ENCODE measurements at regions not wholly inside any gene's neighbourhood (a gene's known extent, or its start where the extent isn't known, plus 50 kb on each side); places are given as distances from the start of the nearest gene placed in this dataset.

DNA sequence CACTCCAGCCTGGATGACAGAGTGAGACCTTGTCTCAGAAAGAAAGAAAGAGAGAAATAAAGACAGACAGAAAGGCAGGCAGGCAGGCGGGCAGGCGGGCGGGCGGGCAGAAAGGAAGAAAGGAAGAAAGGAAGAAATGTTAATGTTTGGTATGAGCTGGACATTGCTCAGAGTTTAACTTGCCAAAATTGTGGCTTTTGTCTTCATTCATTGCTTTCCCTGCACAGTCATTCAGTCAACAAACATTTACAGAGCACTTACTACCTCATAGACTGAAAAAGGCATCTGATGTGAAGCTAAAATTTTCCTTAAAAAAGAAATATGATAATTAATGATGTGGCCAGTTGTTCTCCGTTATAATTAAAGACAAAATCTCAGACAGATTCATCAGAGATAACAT lies 247.1 kb downstream of the SPTSSA start:
- DNase-seq (ENCODE audit: low read depth in 2 of 2) = no peak

DNA sequence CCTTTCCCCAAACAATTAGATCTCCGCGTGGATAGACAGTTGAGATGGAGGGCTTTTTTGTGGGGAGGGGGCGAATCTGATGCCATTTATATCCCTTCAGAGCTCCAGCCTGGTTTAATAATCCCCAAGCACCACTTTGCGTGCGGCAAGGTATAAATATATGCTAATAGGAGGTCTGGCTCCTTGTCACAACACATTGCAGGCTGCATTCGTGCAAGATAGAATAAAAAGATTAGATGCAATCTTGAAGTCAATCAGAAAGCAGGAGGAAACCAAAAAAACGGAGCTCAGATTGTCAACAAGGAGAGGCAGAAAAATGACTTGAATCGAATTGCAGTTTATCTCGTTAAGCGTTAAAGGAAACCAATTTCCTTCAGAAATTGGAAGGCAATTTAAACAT lies 248.7 kb downstream of the SPTSSA start:
- no peak for DNase-seq (ENCODE audit: low read depth in 2 of 2)

DNA sequence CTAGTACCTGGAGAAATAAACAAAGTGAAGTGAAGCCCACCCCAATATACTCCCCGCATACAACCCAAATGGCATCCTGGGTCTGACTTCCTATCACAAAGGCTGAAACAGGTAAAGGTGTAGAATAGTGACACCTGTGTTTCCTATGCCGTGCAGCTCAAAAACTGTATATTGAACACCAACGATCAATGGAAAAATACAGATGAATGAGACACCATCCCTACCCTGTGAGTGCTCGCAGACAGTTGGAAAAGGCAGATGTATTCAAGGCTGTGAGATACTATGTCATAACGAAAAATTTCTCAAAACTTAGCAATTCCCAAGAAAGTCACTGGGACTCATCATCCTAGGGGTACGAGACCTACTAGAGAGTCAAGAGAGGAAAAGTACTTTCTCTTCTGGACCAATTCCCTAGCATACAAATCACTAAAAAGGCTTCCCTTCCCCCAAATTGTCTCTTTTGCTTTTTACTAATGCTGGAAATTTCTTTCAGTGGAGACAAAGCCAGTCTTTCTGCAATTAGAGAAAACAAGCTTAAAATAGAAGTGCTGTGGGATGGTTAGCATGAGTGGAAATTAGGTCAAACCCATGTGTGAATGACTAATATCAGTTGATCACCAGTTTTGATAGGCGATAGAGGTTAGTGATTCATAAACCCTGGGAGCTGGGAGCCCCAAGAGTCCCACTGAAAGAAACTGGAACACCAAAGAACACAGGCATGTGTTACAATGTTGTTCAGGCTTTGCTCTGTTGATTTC lies 249.7 kb downstream of the SPTSSA start:
- no peak for DNase-seq (ENCODE audit: low read depth in 2 of 2)

DNA sequence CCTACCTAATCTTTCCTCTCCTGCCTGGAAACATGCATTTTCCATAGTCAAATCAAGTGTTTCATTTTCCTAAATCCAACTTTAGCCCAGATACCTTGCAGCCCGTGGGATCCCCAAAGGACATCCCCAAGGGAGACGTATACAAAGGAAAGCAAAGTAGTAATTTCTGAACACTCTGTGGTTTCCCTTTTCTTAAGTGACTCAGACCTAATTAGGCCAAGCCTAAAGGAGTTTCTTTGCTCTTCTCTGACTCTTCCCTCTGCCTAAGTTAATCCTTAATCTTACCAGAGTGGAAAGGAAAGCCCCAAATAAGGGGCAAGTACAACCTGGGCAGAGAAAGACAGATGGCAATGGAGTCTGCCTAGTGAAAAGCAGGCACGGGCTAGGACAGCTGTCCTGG lies 250.3 kb downstream of the SPTSSA start:
- no peak for DNase-seq (ENCODE audit: low read depth in 2 of 2)

DNA sequence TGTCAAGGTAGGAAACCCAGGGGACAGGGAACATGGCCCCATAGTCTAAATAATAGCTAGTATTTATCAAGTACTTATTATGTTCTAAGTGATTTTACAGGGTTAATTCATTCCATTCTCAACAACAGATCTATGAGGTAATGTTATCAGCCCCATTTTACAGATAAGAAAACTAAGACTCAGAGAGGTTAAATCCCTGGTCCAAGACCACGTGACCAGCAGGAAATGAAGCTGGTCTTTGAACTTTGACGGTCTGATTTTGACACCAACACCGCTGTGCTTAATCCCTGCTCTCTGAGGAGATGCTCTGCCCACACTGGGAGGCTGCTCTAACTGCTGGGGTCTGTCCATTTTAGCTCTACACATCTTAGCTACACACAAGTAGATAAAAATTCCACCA lies 253.5 kb downstream of the SPTSSA start:
- no peak for DNase-seq (ENCODE audit: low read depth in 2 of 2)

DNA sequence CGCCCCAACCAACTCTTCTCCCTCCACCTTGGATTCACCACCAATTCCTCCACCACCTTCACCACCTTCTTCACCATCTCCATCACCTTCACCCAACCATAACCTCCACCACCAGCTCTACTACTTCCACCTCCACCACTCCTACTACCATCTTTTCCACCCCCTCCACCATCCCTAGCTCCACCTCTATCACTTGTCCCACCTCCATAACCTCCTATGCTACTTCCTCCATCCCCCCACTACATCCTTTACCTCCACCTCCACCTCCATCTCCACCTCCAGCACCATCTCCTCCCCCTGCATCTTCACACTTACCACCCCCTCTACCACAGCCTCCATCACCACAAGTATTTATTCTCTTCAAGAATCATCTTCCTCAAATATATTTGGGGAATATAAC lies 254.9 kb upstream of the EGLN3 start:
- DNase-seq (ENCODE audit: low read depth in 2 of 2) = no peak

DNA sequence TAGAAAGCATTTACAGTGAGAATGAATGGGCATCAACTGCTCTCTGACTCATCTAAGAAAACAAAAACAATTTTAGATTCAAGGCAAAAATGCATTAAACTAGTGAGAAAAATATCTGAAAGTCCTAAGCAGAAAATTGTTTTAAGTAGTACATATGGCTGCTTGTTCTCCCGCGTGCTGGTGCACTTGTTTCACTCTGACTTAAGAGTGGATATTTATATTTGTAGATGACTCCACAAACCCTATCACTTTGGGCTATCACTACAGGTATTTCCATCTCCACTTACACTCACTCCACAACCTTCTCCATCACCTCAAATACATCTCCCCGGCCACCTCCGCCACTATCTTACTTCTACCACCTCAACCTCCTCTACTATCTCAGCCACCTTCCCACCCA lies 253.9 kb upstream of the EGLN3 start:
- DNase-seq (ENCODE audit: low read depth in 2 of 2) = no peak

DNA sequence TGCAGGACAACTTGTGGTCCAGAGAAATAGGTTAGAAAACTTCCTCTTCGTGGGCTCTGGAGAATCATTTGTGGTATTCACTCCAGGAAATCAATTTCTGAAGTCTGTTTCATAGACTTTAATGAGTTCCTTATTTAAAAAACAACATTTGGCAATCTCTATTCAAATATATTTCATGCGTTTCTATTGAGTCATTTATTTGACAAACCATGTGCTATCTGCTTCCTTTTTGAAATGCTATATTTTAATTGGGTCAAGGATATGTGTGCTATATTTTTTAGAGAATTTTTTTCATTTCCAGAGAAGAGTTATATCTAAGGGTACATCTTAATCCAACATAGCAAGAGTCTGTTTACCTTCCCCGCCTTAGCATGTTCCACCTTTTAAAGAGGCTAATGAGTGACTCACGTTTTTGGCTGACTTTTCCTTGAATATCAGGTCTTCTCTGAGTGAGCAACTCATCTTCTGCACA lies 252.4 kb upstream of the EGLN3 start:
- DNase-seq (ENCODE audit: low read depth in 2 of 2) = no peak

DNA sequence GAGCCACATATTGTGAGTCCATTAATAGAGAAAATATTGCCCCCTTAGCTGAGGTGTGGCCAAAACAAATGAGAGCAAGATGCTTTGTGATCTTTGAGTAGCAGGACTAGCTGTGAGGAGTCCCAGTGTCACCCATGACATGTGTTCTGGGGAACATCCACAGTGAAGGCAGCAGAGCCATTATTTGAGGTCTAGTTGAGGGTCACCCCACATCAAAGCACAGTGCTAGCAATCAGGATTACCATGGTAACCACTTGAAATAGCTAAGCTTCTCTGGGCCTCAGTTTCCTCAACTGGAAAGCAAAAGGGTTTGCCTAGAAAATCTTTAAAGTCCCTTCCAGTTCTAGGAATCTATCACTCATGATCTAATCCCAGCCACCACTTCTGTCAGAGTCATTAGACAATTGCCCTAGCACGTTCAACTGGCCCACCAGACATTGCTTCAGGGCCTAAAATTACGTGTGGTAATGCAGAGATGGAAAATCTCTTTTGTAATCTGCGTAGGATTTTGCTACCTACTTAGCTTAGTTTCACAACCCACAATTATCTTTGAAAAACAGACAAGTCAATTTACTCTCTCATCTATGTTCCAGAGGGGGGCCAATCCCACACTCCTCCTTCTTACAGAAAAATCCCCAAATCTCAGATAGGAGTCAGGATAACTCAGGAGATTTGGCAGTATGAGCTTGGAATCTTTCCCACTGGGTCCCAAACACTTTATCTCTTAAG lies 251.2 kb upstream of the EGLN3 start:
- no peak for DNase-seq (ENCODE audit: low read depth in 2 of 2)

DNA sequence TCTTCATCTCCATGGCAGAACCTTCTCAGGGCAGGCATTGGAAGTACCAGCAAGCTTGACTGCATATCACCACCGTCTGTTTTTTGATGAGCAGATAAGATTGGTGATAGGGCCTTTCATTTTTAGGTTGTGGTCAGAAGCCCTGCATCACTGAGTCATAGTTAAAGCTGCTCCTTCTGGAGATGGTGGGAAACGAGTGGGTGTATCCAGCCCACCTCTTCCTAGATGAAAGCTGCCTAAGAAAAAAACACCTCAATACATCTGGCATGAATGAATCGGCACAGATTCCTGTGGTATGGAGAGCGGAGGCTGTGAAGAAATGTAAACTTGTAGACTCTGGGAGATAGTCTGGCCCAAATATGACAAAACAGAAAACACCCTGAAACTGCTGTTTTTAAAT lies 248.7 kb upstream of the EGLN3 start:
- DNase-seq (ENCODE audit: low read depth in 2 of 2) = no peak

DNA sequence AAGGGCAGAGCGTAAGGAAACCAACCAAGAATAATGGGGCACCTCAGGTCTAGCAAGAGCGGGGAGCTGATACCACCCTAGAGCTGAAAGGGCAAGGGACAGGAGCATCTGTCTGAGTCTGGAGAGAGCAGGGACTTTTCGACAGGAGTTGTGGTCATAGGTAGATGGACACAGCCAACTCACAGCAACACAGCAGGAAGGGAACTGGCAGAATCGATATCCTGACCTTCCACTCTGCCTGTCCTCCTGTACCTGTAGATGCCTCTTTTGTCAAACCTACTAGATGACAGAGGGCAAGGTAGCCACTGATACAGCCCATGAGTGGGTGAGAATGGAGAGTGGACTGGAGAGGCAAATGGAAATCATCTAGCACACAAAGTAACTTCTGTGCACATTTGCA lies 247.2 kb upstream of the EGLN3 start:
- DNase-seq (ENCODE audit: low read depth in 2 of 2) = no peak

DNA sequence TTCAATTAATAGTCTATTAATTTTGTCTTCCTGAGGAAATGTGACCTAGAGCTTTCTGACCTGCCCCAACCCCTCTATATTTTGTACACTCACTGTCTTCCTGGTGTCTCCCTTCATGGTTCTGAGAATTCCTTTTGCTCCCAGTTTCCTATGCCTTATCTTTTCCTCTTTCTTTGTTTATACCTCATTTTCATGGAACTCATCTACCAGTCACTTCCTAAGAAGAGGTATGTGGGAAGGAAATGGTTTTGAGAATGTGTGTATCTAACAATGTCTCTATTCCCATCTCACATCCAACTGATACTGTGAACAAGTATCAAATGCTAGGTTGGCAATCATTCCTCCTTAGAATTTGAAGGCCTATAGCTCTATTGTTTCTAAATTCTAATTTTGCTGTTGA lies 245.1 kb upstream of the EGLN3 start:
- DNase-seq (ENCODE audit: low read depth in 2 of 2) = no peak

DNA sequence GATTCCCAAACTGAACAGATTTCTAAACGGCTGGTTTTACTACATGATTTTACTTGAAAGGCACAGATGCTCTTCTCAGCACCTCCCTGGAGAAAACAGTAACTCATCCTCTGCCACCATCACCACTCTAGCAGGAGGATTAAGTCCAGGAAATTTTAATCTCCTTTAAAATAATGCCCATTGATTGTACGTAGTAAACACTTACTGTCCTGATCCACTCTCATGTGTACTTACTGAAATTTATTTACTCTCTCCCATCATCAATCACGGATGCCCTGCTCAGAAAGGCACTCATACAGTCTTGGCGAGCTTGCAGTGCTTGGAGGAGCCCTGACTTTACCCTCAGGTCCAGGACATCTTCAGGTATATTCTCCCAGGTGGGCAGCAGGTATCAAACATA lies 239.8 kb upstream of the EGLN3 start:
- no peak for DNase-seq (ENCODE audit: low read depth in 2 of 2)

DNA sequence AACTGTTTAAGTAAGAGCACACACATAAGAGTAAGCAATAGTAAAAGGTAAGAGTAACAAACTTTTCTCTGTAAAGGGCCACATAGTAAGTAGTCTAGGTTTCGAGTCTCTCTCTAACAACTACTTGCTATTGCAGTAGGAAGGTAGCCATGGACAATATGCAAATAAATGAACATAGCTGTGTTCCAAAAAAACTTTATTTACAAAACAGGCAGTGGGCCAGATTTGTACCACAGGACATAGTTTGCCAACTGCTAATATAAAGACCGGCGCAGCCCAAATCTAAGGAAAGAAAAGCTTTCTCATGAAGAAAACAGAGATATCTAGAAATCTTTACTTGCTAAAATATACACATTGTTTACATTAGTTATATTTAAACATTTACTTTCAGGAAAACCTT lies 239.0 kb upstream of the EGLN3 start:
- no peak for DNase-seq (ENCODE audit: low read depth in 2 of 2)

DNA sequence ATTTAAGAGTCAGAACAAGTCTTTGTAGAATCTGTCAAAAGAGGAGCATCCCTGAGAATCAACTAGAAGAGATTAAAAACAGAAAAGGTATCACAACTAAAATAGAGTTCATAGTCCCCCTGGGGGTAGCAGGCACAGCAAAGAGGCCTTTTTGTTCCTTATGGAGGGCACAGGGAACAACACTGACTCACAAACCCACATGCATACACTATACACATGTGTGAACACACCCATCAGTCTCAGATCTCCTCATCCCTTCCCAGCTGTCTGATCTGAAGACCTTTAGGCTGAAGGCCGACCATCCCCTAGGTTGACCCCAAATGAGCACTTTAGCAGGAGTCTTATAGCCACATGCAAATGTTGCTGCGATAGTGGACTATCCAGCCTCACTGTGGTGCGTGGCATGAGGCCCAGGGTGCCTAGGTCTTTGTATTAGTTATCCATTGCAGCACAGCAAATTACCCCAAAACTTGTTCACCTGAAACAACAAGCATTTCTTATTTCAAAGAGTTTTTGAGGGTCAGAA lies 236.7 kb upstream of the EGLN3 start:
- no peak for DNase-seq (ENCODE audit: low read depth in 2 of 2)

DNA sequence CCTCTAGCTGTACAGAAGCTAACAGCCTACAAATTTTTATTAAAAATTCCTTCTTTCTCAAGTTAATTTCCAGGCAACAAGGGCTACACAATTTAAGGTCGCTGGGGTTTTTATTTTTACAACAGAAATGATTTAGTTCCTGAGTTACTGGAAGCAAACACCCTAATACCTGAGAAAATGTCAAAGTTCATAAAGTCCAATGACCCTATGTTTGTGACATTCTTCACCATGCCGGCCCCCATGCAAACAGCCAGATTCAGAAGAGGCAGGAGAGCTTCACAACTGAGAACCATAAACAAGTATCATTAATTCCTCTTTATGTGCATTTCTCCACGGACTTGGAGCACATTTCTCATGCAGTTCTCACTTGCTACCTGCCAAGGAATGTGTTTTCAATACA lies 236.2 kb upstream of the EGLN3 start:
- no peak for DNase-seq (ENCODE audit: low read depth in 2 of 2)

DNA sequence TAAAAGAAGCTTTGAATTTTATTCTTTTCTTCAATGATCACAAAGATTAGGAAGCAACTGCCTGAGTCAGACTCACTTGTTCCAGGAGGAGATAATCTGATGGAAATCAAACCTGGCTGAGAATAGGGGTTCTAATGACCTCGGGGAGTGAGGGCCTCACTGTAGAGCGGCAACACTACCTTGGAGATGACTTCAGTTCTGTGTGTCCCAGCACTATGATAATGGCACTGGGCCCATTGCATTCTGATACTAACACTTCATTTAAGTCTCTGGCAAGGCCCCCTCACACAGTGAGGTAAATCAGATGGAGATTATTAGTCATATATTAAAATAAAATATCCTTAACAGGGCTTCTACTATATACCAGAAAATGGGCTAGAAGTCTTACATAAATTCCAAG lies 233.3 kb upstream of the EGLN3 start:
- DNase-seq (ENCODE audit: low read depth in 2 of 2) = no peak

DNA sequence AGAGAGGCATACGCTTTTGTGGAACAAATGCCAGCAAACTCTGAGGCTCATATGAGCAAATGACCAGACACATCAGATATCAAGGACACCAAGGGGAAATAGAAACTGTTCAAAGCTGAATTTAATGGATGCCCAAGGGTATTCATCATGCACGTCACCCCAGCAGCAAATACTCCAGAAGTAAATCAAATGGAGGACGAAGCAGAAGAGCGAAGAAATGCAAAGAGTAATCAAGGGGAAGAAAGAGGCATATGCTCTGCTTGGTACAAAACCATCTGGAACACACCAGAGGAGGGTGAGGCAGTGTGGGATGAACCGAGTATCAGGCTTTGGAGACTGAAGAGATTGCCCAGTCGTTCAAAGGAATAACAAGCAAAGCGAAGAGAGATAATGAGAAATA lies 232.6 kb upstream of the EGLN3 start:
- DNase-seq (ENCODE audit: low read depth in 2 of 2) = no peak

DNA sequence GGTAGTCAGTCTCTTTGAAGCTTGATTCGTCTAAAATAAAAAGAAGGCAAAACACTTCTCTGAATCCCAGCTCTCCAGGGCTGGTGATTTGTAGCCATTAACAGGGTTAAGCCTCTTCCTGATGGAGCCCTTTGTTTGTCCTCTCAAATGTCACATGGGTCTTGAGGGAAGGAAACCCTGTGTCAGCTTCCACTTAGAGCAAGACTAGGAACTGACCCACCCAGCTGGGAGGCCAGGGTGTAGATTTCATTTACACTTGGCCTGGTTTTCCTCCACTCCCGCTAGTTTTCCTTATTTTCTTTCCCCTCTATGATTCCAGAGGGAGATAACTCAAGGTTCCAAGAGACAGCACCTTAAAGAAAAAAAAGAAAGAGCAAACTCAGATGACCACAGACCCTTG lies 230.5 kb upstream of the EGLN3 start:
- DNase-seq (ENCODE audit: low read depth in 2 of 2) = no peak

DNA sequence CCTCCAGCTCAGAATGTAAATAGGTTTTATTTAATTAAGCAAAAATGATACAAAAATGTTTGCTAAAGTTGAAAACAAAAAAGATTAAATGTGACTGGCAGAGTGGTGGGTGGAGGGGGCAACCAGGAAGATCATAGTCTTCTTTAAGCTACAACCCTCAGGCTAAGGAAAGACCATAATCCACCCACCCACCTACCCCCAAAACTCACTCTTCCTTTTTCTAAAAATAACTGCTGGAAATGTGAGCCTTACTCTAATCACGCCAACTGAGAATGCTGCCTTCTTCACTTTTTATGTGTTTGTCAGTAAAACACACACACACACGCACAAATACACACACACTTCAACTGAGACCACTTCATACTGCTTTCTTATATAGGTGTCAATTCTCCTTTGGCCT lies 230.0 kb upstream of the EGLN3 start:
- no peak for DNase-seq (ENCODE audit: low read depth in 2 of 2)

DNA sequence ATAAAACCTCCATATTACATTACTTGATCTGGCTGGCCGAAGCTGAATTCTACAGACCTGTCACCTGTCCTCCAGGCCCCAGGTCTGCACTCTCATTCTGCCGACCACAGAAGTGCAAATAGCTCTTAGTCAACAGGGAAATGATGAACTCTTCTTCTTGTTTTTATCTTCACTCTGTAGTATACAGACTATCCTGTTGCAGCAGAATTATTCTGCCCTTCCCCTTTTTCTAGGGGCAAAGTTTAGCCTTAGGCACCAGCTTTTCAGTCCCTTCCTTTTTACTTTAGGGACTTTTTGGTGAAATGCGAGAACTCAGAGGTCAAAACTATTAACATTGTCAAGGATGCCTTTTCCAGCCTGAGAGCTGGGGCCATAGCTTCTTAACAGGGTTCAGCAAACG lies 229.6 kb upstream of the EGLN3 start:
- no peak for DNase-seq (ENCODE audit: low read depth in 2 of 2)

DNA sequence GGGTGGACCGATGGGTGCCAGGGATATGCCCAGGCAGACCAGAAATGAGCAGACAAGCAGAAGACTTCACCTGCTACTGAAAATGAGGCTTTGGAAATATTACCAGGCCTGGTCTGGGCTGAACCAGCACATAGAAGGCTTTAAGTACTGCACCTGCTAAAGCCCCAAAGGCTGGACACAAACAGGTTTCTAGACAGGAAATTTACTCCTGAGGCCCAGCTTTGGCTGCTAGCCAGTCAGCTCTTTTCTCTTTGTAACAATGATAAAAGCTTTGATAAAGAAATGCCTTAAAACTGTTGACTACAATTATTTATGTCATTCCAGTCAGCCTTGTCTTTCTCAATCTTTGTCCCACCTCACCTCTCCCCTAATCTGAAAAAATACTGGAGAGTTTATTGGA lies 228.9 kb upstream of the EGLN3 start:
- no peak for DNase-seq (ENCODE audit: low read depth in 2 of 2)

DNA sequence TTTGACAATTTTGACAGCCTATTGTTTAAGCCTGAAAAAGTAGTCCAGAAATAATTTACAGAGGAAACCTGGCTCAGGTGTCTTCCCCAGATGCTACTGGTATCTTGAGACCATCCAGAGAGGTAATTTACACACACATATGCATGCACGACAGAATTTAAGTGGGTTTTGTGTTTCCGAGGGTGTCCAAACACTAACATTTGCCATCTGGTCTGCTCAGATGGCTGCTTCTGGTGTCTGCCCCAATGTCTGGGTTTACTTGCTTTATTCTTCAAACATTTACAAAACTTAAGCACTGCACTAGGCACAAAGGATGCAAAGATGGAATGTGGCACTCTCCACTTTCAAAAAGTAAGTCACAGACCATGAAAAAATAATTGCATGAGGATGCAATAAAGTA lies 226.6 kb upstream of the EGLN3 start:
- no peak for DNase-seq (ENCODE audit: low read depth in 2 of 2)

Measured in stimulated activated CD8-positive, alpha-beta memory T cell treated with anti-CD3 and anti-CD28 coated beads, Interleukin-7, amount 100 ng/mL, for 1 hour (primary cell).